ENCODE measurements at regions not wholly inside any gene's neighbourhood (a gene's known extent, or its start where the extent isn't known, plus 50 kb on each side); places are given as distances from the start of the nearest gene placed in this dataset.
"Not testable (repeated sequence)": the region's sequence is repeated elsewhere in the genome, so short reads cannot be mapped to it uniquely, and the experiment has no call there.

DNA sequence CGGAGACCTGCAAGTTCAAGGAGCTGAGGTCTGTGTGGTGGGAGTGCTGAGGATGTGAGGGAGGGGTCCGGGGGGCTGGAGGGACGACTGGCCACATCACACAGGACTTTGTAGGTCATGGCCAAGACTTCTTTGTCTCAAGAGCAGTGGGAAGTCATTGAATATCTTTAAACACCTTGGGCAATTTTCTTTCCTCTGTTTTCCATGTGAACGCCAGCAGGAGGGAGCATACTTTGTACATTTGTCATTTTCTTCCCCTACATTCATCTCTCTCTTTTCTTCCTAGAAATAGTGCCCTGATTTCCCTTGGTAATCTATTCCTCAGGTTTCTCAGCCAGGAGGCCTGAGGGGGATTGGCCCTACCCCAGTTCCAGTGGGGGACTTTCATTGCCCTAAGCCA lies 153.7 kb upstream of the MSX2 start:
- no peak for DNase-seq

DNA sequence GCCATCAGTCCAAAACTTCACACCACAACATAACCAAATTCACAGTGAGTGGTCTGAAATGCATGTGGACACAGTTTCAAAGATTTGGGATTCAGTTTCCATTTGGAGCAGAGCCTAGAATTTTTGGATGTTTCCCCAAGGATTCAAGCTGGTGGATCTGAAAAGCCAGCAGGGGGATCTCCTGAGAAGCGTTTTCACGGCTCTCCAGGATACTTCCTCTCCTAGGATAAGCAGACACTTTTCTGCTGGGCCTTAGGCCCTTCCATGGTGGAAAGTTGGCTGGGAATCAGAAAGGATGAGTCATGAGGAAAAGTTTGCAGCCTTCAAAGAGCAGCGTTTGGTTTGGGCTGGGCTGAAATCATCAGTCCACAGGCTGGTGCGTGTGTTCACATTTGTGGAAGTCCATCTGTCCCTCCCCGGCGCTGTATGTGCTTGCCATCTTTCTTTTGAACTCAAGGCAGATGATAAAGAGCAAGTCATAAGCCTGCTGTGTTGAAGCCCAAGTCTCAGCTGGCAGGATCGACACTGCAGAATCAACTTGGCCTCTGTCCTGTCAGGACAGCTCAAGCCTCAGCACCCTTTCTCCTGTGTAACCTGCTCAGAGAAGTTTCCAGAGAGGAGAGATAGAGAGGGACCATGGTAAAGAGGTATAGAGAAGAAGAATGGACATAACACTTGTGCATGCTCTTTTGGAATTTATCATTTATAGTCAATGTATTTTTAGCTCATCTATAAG lies 152.6 kb upstream of the MSX2 start:
- peak in 1 of 3 donors; percentile 19 for DNase-seq

DNA sequence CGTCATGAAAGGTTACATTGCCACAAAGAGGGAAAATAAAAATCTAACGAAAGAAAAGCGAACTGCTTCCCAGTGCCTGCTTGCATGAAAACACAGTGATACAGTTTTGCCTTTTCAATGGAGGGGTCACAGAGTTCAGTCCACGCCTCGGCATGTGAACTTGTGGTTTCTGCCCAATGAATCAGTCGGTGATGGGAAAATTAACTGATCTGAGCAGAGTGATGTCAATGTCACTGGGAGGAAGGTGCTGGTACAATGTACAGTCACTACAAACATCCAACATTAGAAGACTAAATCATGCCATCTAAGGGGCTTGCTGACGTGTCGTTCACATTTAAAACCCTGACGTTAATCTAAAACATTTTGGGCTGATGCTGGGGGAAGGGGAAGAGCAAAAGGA lies 151.8 kb upstream of the MSX2 start:
- DNase-seq = no peak

DNA sequence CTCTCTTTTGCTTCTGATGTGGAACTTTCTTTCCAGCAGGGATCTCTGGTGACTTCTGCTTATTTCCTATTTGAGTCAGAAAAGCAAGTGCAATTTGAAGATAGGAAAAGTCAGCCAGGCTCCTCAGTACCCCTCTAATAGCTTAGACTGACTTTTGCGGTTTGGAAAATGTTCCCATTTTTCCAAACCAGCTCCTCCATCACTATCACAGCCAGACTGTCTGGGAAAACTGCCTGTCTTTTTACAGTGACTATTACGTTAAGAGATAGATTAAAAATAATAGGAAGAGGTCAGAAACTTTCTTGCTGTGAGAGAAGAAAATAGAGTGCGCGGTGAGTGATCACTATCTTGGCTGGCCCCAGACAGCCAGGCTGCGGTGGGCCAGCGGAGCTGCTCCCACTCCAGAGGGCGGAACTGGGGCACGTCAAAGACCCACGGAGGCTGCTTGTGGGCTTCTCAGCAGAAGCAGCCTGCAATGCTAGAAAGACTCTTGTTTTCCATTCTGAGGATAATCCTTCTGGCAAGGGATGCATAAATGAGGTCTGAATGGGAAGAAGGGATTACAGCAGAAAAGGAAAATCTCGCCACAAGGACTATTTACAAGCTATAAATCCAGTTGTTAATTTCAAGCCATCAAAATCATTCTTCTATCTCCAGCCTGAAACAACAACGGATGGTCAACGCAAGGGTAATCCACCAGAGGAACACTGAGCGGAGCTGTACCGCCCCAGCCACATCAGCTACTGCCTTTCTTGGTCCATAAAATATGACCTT lies 151.0 kb upstream of the MSX2 start:
- DNase-seq = no peak

DNA sequence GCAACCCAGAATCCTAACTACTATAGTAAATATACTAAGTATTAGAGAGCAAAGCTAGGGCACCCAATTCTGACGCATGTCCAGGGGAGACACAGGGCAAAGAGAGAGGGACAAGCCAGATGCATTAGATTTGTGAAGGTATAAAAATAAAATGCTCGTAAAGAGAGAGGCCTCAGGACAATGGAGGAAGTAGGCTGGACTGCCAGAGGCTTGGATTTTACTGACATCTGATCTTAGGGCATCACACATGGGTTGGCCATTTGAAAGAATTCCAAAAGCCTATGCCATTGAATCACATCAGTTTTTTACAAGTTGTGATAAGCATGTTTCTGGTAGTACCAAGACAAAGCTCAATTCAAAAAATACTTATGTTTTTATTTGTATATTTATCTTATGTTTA lies 149.3 kb upstream of the MSX2 start:
- no peak for DNase-seq

DNA sequence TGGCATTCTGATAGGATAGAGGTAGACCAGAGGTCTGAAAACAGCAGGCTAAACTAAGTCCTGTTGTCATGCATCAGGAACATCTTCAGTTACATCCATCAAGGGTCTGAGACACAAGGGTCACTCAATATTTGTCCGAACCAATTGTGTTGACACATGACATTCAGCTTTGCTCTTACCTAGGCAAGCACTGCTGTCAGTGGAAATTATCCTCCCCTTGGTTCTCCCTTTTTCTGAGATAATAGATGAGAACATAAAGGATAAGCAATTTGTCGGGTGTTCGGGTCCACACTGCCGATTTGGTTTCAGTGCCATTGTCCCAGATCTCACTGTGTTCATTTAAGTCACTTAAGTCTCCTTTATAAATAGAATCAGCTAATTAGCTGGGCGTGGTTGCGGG lies 148.3 kb upstream of the MSX2 start:
- no peak for DNase-seq

DNA sequence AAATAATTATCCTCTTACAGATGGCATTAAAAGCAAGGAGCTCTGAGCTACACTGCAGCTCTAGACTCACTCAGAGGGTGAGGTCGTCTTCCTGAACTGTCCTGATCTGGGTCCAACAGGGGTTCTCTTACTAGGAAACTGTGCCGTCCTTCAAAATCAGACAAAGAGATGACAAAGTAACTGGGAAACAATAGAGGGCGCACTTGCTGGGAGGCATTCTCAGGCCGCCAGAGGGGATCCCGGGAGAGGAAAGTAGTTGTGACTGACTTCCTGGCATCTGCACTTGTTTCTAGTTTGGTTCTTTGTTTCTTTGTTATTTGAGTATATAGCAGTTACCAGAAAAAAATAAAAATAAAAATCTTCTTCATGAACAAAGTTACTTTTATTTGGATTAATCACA lies 142.9 kb upstream of the MSX2 start:
- peak; percentile 33 to 51 (median 36) for DNase-seq

DNA sequence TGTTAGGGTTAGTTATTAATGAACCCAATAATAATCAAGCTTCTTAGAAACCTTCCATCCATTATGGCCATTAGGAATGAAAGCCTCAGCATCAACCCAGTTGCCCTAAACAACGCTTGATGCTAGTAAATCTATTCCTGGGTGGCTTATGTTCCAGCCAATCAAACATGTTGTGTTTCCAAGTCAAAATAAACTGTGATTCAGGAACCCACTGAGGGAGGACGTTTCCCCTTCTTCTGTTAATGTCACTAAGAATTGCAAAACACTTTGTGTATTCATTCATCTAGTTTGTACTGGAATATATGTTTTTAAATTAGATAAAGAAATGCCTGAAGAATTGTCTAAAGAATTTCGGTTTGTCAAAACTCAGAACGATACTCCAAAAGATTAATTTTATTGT lies 142.5 kb upstream of the MSX2 start:
- DNase-seq = no peak

DNA sequence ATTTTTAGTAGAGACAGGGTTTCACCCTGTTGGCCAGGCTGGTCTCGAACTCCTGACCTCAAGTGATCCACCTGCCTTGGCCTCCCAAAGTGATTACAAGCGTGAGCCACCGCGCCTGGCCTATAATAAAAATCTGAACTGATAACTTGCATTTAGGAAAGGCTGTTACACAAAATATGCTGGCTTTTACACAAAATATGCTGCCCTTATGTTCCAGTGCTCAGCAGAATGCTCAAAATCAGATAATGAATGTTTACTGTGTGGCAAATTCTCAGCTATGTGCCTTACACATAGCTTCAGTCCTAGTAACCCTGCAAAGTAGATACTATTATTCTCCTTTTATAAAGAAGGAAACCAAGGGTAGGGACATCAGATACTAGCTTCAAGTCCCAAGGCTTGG lies 141.3 kb upstream of the MSX2 start:
- no peak for DNase-seq

DNA sequence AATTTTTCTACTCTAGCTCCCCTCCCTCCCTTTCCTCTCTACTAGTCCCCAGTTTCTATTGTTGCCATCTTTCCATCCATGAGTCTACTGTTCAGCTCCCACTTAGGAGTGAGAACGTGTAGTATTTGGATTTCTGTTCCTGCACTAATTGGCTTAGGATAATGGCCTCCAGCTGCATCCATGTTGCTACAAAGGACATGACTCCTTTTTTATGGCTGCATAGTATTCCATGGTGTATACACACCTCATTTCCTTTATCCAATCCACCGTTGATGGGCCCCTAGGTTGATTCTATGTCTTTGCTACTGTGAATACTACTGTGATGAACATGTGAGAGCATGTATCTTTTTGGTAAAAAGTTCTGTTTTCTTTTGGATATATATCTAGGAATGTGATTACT lies 138.9 kb upstream of the MSX2 start:
- DNase-seq = no peak

DNA sequence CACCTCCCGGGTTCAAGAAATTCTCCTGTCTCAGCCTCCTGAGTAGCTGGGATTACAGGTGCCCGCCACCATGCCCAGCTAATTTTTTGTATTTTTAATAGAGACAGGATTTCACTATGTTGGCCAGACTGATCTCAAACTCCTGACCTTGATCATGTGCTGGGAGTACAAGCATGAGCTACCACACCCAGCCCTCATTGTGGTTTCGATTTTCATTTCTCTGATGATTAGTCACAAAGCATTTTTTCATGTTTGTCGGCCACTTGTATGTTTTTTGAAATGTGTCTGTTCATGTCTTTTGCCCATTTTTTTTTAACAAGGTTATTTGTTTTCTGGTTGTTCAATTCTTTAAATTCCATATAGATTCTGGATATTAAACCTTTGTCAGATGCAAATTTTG lies 138.2 kb upstream of the MSX2 start:
- not testable (repeated sequence) for DNase-seq

DNA sequence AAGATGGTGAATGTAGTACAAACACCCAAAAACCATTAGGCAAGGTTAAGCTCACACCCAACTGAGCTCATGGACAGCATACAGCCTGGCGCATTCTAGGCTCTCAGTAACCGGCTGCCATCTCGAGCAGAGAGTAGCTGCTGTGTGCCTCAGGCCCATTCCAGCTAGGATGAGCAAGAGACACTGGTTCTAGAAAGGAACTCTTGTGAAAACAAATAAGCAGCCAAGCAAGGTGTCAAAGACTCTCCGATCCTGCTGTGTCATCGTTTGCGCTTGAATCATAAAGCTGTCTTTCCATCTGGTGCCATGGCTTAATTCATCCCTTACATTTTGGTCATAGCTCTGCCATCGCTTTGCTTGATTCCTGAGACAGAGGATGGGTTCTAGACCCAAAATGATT lies 135.4 kb upstream of the MSX2 start:
- DNase-seq = no peak

DNA sequence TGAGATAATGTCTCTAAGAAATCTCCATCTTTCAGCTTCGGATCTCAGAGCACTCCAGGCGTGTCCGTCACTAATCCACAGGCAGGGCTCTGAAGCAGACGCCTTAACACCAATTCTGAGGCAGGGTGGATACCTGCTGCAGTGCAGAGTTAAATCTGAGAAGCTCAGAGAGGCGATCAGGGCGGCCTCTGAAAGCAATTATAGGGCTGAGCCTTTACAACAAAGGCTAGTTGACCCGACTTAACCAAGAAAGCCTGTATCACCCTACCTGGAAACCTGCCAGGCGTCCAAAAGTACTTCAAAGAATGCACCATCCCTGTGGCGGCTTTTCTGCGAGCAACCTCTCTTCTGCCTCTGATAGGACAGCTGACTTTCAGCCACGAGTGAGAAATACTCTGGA lies 134.8 kb upstream of the MSX2 start:
- DNase-seq = no peak

DNA sequence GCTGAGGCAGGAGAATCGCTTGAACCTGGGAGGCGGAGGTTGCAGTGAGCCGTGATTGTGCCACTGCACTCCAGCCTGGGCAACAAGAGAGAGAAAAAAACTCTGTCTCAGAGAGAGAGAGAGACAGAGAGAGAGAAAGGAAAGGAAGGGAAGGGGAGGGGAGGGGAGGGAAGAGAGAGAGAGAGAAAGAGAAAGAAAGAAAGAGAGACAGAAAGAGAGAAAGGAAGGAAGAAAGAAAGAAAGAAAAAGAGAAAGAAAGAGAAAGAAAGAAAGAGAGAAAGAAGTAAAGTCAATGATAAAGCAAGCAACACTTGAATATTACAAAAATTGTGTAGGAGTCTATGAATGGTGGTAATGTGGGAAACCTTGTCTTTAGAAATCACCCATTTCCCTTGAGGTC lies 133.6 kb upstream of the MSX2 start:
- no peak for DNase-seq

DNA sequence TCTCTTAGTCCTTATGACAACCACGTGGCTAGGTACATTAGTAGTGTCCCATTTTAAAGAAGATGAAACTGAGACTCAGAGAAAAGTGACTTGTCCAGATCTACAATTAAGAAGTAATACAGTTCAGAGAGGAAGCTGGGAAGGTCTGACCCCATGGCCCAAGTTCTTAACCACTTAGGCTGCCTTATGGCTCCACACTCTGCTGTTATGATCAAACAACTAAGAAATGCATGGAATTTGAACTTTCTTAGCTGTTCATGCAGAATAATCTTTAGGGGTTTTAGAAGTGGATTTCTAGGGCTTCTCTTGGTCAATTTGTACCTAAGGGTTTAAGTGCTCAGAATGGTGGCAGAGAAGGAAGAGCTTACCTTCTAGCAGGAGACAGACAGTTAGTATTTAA lies 128.0 kb upstream of the MSX2 start:
- no peak for DNase-seq

DNA sequence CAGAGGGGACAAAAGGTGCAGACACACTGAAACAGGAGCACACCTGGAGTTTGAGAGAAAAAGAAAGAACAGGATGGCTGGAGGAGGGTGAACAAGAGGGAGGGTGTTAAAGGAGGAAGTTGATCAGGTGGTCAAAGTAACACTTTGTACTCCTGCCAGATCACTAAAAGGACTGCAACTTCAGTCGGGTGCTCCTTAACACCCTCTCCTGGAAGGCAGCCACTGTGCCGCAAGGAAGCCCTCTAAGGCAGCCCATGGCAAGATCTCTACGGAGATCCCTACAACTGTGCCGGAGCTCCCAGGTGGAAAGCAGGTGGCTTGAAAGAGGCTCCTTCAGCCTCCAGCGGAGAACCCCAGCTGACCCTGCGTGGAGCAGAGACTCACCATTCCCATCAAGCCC lies 124.4 kb upstream of the MSX2 start:
- no peak for DNase-seq

DNA sequence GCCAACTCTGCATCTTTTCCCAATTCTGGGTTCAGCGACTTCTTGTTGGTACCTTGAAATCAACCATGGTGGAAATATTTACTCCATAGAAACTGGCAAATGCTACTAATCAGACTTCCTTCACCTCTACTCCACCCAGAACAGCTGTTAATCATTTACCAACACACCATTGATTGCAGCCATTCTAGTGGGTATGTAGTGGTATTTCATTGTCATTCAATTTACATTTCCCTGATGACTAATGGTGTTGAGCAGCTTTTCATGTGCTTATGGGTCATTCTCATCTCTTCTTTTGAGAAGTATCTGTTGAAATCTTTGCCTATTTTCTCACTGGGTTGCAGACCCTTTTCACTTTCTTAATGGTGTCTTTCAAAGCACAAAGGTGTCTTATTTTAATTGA lies 122.4 kb upstream of the MSX2 start:
- peak; percentile 24 to 51 (median 34) for DNase-seq

DNA sequence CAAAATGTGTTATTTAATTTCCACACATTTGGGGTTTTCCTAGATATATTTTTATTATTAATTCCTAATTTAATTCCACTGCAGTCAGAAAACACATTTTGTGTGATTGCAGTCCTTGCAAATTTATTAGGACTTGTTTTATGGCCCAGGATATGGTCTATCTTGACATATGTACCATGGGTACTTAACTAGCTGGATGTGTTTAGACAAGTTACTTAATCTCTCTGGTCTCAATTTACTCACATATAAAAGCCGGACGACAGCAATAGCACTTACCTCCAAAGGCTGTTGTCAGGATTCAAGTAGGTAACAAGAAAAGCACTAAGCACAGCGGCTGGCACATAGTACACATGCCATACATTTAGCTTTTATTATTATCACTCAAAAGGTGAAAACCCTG lies 118.2 kb upstream of the MSX2 start:
- peak in 1 of 3 donors; percentile 2 for DNase-seq

DNA sequence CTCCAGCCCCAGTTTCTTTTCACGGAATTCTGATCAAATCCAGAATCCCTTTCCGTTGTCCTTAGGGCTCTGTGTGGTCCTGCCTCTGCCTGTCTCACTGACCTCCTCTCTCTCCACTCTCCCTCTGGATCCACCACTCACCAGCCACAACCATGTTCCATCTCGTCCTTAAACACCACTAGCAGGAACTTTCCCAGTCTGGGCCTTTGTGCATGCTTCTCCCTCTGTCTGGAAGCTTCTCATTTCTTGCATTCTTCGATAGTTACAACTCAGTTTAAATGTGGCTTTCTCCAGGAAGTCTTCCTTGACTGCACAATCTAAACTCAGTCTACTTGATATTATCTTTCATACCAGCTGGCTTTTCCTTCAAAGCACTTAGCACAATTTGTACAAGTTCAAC lies 117.7 kb upstream of the MSX2 start:
- peak in 1 of 3 donors; percentile 17 for DNase-seq

DNA sequence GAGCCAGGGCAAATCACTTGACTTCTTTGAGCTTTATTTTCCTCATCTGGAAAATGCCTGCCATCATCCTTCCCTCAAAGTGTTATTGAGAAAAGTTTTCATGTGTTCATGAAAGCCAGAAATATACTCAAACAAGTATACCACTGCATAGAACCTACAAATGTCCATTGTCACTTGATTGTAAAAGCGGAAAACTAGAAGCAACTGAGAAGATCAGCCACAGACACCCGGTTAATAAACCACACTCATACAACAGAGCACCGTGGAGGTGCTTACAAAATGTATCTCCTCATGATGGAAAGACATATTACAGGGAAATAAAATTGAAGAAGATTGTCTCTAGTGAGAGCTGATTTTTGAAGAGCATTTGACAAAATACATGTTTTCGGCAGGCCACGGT lies 117.2 kb upstream of the MSX2 start:
- DNase-seq = peak in 1 of 3 donors; percentile 10

DNA sequence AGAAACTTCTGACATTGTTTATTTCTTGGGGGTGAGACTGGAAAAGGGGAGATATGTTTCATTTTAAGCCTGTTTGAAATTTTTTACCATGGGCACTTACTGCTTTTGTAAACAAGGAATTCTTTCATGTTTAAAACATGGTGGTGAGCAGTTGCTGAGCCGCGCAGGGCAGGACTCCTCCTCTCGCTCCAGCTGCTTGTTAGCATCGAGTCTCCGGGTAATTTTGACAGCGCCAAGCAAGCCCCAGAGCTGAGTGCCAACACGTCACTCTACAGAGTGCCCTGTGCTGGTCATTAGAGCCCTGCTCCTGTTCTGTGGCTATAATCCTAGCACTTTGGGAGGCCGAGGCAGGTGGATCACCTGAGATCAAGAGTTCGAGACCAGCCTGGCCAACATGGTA lies 116.5 kb upstream of the MSX2 start:
- no peak for DNase-seq

DNA sequence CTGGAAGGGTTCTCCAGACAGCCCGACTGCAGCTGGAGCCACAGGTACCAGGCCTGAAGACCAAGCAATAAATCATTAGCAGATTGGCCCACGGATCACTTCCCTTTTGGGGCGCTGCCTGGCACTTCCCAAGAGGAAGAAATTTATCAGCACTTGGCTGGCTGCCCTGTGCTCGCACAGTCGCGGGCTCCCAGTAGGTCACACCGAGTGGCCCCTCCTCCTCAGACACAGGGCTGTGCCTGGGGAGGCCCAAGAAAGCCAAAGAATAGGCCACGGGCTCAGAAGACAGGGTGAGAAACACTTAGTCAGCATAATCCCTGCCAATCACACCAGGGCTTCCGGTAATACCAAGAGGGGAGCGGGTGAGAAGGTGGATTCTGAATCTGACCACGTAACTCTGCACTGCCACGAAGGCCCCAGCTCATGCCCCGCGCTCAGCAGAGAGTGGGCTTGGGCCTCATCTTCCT lies 115.7 kb upstream of the MSX2 start:
- DNase-seq = peak; percentile 82 to 90 (median 89)

DNA sequence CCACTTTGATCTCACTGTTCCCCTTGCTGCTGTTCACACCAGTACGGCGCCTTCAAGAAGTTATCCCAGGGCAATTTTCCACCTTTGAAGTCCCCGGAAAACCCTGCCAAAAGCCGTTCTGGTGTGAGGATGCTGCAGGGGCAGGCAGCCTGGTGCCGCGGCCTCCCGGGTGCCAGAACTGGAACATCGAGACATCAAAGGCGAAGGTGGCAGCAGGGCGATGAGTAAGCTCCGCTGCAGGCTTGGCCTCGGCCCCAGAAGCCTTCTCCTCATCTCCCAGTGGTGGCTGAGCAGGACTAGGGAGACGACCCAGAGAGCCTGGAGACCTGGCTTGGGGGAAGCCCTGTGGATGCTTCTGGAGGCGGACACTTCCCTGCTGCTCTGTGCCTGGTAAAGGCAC lies 115.3 kb upstream of the MSX2 start:
- DNase-seq = peak in 1 of 3 donors; percentile 18

DNA sequence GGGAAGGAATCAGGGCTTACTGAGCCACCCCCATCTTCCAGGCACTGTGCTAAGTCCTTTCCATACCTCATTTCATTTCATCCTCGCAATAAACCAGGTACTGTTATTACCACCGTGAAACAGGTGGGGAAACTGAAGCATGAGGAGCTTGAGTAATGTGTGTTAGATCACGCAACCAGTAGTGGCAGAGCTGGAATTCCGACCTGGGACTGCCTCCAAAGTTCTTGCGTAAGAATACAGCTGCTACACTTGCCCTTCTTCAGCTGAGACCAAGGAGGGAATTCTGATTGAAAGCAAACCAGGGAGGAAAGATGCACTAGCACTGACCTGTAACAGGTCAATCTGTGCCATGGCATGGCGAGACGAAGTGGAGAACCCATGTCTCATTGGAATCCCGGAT lies 113.4 kb upstream of the MSX2 start:
- no peak for DNase-seq

DNA sequence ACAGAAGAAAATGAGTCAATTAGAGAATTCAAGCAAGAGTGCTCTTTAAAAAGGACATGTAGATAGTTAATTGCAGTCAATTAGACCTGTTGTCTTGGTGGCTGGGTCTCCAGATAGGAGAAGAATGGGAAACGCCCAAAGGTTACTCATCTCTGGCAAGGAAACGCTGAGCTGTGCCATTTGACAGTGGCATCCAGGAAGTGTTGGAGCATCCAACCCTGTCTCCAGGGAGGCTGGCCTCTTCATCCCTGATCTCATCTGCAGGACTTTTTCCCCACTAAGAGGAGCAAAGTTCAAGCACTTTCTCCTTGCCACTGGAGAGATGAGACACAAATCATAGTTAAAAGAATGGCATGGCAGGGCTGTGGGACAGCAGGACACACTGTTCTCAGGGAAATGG lies 111.7 kb upstream of the MSX2 start:
- DNase-seq = peak in 1 of 3 donors; percentile 13

Measured in suppressor macrophage treated with lipopolysaccharide for 1 hour (primary cell).